B cell (primary cell): ENCODE measurements at regions not wholly inside any gene's neighbourhood (a gene's known extent, or its start where the extent isn't known, plus 50 kb on each side); places are given as distances from the start of the nearest gene placed in this dataset.

ENCODE experiments used
- ATAC-seq: fragments of 200-7000 bp; cut with Tn5 transposase; one replicate; pipeline ENCODE4 v1.10.0; 2021; ENCODE audit warnings: low read depth, mild to moderate bottlenecking, moderate number of reproducible peaks, moderate library complexity
- CTCF ChIA-PET: fragments of 350-600 bp; sonication (Branson Sonifier 250); formaldehyde crosslinking; loops from one replicate; lab custom pipeline; 2021; ENCODE audit warnings: antibody characterized with exemption, inconsistent platforms; lab: Charles Lee
- POLR2A ChIA-PET: fragments of 350-600 bp; sonication (Branson Sonifier 250); formaldehyde crosslinking; loops from one replicate; lab custom pipeline; 2021; ENCODE audit warnings: antibody characterized with exemption; lab: Charles Lee
- DNase-seq: peaks from one replicate; pipeline ENCODE4 v3.0.0; 2013
- H2AFZ ChIP-seq: 2 replicates; pipeline ENCODE4 v1.6.1; 2012; ENCODE audit warnings: mild to moderate bottlenecking, low read depth, low read length; ENCODE audit not compliant: insufficient read depth, poor library complexity, severe bottlenecking
- H3K27ac ChIP-seq, 2 donors: 1 replicate in 1 of 2; 2 replicates in 1 of 2; pipeline ENCODE4 v1.5.1; 2012 to 2013; ENCODE audit warnings: low read length in 2 of 2, mild to moderate bottlenecking in 2 of 2, moderate library complexity in 1 of 2
- H3K27me3 ChIP-seq, 4 experiments: fragments of 200-600 bp in 1 of 4; sonication (generic) in 1 of 4; replicated peaks in 1 of 4; 1 replicate in 2 of 4; 2 replicates in 2 of 4; pipeline versions ENCODE4 v1.6.1 to v1.7.0; 2013 to 2016; ENCODE audit warnings: low read length in 3 of 4, mild to moderate bottlenecking in 2 of 4, mixed read lengths in 1 of 4, moderate library complexity in 1 of 4; ENCODE audit not compliant: insufficient read depth in 4 of 4, control insufficient read depth in 3 of 4; ENCODE audit errors: control extremely low read depth in 1 of 4
- H3K36me3 ChIP-seq, 2 experiments: replicated peaks in 1 of 2; 1 replicate in 1 of 2; 2 replicates in 1 of 2; pipeline versions ENCODE4 v1.6.1 to v1.7.1; 2013; ENCODE audit warnings: low read length in 1 of 2; ENCODE audit not compliant: insufficient read depth in 2 of 2, control insufficient read depth in 1 of 2; ENCODE audit errors: control extremely low read depth in 1 of 2, extremely low read depth in 1 of 2
- H3K4me1 ChIP-seq, 2 donors: fragments of 200-600 bp in 1 of 2; sonication (generic) in 1 of 2; 1 replicate in 1 of 2; 2 replicates in 1 of 2; pipeline versions ENCODE4 v1.5.1 to v1.6.1; 2013 to 2017; ENCODE audit warnings: low read length in 2 of 2; ENCODE audit not compliant: control insufficient read depth in 2 of 2, insufficient read depth in 2 of 2
- H3K4me2 ChIP-seq: replicated peaks from 2 replicates; pipeline ENCODE3; 2012; ENCODE audit warnings: mild to moderate bottlenecking, low read depth, low read length; ENCODE audit not compliant: poor library complexity, severe bottlenecking
- H3K4me3 ChIP-seq, 5 experiments: fragments of 200-600 bp in 1 of 5; sonication (generic) in 1 of 5; 1 replicate in 3 of 5; 2 replicates in 2 of 5; pipeline versions ENCODE4 v1.5.1 to v1.7.0; 2011 to 2016; ENCODE audit warnings: low read length in 4 of 5, mild to moderate bottlenecking in 4 of 5, low read depth in 2 of 5, control low read depth in 1 of 5, moderate library complexity in 1 of 5; ENCODE audit not compliant: insufficient read depth in 1 of 5; ENCODE audit errors: control extremely low read depth in 1 of 5, extremely low read depth in 1 of 5
- H3K79me2 ChIP-seq: fragments of 200-600 bp; sonication (generic); one replicate; pipeline ENCODE4 v1.6.0; 2016; ENCODE audit warnings: low read length; ENCODE audit not compliant: control insufficient read depth, insufficient read depth
- H3K9ac ChIP-seq: fragments of 200-600 bp; sonication (generic); 2 replicates; pipeline ENCODE4 v1.6.1; 2017; ENCODE audit warnings: mild to moderate bottlenecking, low read length, moderate library complexity
- H3K9me3 ChIP-seq, 3 donors: one replicate each; pipeline versions ENCODE4 v1.6.1 to v1.7.1; 2013; ENCODE audit warnings: low read length in 2 of 3; ENCODE audit not compliant: control insufficient read depth in 2 of 3, insufficient read depth in 1 of 3; ENCODE audit errors: control extremely low read depth in 1 of 3
- H4K20me1 ChIP-seq: 2 replicates; pipeline ENCODE4 v1.6.0; 2012; ENCODE audit warnings: mild to moderate bottlenecking, low read length; ENCODE audit not compliant: insufficient read depth, control insufficient read depth, poor library complexity, severe bottlenecking
- H3K27ac Mint-ChIP-seq: one replicate; pipeline ENCODE4 v1.8.0; 2021; ENCODE audit warnings: mixed read lengths
- H3K27me3 Mint-ChIP-seq: one replicate; pipeline ENCODE4 v1.8.0; 2021; ENCODE audit warnings: mixed read lengths
- H3K4me1 Mint-ChIP-seq: one replicate; pipeline ENCODE4 v1.8.0; 2021; ENCODE audit warnings: mixed read lengths
- H3K4me3 Mint-ChIP-seq: one replicate; pipeline ENCODE4 v1.8.0; 2021; ENCODE audit warnings: mixed read lengths
- H3K9me3 Mint-ChIP-seq: one replicate; pipeline ENCODE4 v1.8.0; 2022; ENCODE audit warnings: mixed read lengths; ENCODE audit not compliant: insufficient read depth
- EZH2 ChIP-seq: IDR thresholded peaks from 2 replicates; pipeline ENCODE4 v1.6.1; 2012; ENCODE audit warnings: borderline replicate concordance, low read depth, mild to moderate bottlenecking, moderate library complexity, low read length; ENCODE audit not compliant: insufficient read depth, poor library complexity, severe bottlenecking
- WGBS: methylation state at CpG from one replicate; pipeline ENCODE4 v1.1.5; 2013; ENCODE audit warnings: missing lambda C conversion rate; ENCODE audit not compliant: insufficient coverage; 5-methylcytosine and 5-hydroxymethylcytosine counted together
- intact Hi-C: fragments of 100-400 bp; cut with micrococcal nuclease; formaldehyde crosslinking; loops from one replicate; pipeline ENCODE4 v1.10.0; 2022
- TF ChIP-seq, protein P1 (sequence below): fragments of 200-600 bp; IDR thresholded peaks from one replicate; pipeline ENCODE4 v1.8.0; 2022; ENCODE audit warnings: antibody characterized with exemption, mild to moderate bottlenecking

DNA sequence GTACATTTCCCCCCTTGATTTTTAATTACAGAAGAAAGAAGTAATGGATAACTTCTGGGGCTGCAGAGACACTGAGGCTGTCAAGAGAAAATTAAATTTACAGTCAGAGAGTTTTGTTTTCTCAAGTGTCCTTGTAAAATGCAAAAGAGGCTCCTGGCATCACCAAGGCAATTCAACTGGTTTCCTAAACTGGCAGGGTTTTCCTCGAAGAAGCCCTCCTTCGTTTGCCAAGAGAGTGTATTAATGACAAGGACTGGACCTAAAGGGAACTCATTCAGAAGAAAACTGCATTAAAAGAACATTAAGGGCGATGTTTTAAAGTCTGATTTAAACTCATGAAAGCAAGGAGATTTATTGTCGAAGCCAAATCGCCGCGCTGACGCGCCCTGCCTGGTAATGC, 476.9 kb downstream of the ZSWIM6 start:
- Histone ChIP-seq H3K4me1 (no peaks in the 10 kb centered on the region), H3K9ac (no peak overlapping the region), H4K20me1 (no peaks in the 10 kb centered on the region), H3K9me3 (no peaks in the 10 kb centered on the region), H3K27me3 (no peaks in the 10 kb centered on the region), H3K27ac (no peak overlapping the region), H3K4me3 (no peak overlapping the region), H2AFZ (no peak overlapping the region), H3K79me2 (no peaks in the 10 kb centered on the region), H3K36me3 (no peaks in the 10 kb centered on the region), H3K4me2 (no peak overlapping the region)
- Mint-ChIP-seq H3K27ac (no peak overlapping the region), H3K4me1 (no peaks in the 10 kb centered on the region), H3K27me3 (peaks cover 3% of the 10 kb centered on the region), H3K4me3 (no peak overlapping the region), H3K9me3 (no peaks in the 10 kb centered on the region)
- ATAC-seq (no peak), DNase-seq (no peak)
- ChIA-PET CTCF (no interaction called here), POLR2A (no interaction called here)
- 91% methylated on average over 9 of the region's 9 CpGs for WGBS
- intact Hi-C loops = no loop called here
- TF ChIP-seq, protein P1, sequence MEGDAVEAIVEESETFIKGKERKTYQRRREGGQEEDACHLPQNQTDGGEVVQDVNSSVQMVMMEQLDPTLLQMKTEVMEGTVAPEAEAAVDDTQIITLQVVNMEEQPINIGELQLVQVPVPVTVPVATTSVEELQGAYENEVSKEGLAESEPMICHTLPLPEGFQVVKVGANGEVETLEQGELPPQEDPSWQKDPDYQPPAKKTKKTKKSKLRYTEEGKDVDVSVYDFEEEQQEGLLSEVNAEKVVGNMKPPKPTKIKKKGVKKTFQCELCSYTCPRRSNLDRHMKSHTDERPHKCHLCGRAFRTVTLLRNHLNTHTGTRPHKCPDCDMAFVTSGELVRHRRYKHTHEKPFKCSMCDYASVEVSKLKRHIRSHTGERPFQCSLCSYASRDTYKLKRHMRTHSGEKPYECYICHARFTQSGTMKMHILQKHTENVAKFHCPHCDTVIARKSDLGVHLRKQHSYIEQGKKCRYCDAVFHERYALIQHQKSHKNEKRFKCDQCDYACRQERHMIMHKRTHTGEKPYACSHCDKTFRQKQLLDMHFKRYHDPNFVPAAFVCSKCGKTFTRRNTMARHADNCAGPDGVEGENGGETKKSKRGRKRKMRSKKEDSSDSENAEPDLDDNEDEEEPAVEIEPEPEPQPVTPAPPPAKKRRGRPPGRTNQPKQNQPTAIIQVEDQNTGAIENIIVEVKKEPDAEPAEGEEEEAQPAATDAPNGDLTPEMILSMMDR = no peak
- no peak for TF ChIP-seq EZH2

DNA sequence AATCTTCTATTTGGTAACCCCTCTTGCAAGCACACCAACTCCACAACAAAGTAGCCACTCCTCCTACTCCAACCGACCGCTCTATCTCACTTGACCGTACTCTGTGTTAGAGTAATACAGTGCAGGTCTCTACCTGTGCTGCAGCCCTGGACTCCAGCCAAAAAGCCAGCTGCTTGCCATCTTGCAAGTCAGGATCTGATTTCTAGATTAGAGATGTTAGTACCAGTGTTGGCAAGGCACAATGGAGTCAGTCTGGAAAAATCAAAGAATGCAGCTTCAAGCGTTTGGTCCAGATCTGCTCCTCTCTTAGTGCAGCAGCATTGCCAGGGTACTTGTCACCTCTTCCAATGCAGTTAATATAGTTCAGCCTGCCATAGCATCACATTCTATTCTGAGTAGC, 477.6 kb downstream of the ZSWIM6 start:
- Histone ChIP-seq H3K9me3 (no peaks in the 10 kb centered on the region), H3K36me3 (no peaks in the 10 kb centered on the region), H4K20me1 (no peaks in the 10 kb centered on the region), H3K4me2 (no peak overlapping the region), H3K27me3 (no peaks in the 10 kb centered on the region), H3K4me1 (no peaks in the 10 kb centered on the region), H3K9ac (no peak overlapping the region), H3K79me2 (no peaks in the 10 kb centered on the region), H3K4me3 (no peak overlapping the region), H2AFZ (no peak overlapping the region), H3K27ac (no peak overlapping the region)
- Mint-ChIP-seq H3K4me1 (no peaks in the 10 kb centered on the region), H3K27me3 (peaks cover 3% of the 10 kb centered on the region), H3K9me3 (no peaks in the 10 kb centered on the region), H3K27ac (no peak overlapping the region), H3K4me3 (no peak overlapping the region)
- intact Hi-C loops = no loop called here
- TF ChIP-seq, protein P1 = no peak
- no peak for TF ChIP-seq EZH2
- ATAC-seq (no peak), DNase-seq (no peak)
- POLR2A ChIA-PET = no interaction called here
- 90% methylated on average over 2 of the region's 4 CpGs for WGBS
- CTCF ChIA-PET = no interaction called here
